Suprapubic skin (tissue), 4 donors: ENCODE measurements at regions not wholly inside any gene's neighbourhood (a gene's known extent, or its start where the extent isn't known, plus 50 kb on each side); places are given as distances from the start of the nearest gene placed in this dataset.

ENCODE experiments used
- EP300 ChIP-seq: sonication (generic); formaldehyde crosslinking; IDR thresholded peaks from one replicate; pipeline ENCODE4 v1.6.1; 2017; ENCODE audit warnings: antibody characterized with exemption
- POLR2A ChIP-seq, 2 donors: fragments of 450-650 bp; IDR thresholded peaks; one replicate each; pipeline ENCODE4 v1.6.1; 2017; ENCODE audit warnings: antibody characterized with exemption in 2 of 2, mild to moderate bottlenecking in 2 of 2, moderate library complexity in 2 of 2
- POLR2AphosphoS5 ChIP-seq, 3 donors: sonication (generic); formaldehyde crosslinking; IDR thresholded peaks; one replicate each; pipeline ENCODE4 v1.6.1; 2017; ENCODE audit warnings: antibody characterized with exemption in 3 of 3
- TF ChIP-seq, protein P1 (sequence below), 2 donors: fragments of 200-600 bp in 1 of 2; fragments of 450-650 bp in 1 of 2; sonication (generic) in 1 of 2; IDR thresholded peaks; one replicate each; pipeline ENCODE4 v1.5.1; 2016 to 2019; ENCODE audit warnings: antibody characterized with exemption in 2 of 2, mild to moderate bottlenecking in 1 of 2, moderate library complexity in 1 of 2

DNA sequence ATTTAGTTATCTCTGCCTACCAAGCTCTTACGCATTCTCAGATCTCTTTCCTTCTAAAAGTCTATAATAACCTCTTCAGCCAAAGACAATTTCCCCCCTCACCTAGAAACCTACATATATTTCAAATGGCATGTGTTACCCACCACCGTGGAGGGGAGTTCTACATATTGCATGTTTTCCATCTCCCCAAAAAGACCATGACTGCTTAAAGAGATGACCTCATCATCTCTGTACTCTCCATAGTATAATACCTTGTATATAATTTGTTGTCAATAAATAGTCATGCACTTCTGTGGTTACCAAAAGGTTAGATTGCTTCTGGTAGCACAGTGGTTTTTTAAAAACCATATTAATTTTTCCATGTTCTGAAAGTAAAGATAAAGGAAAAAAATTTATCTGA, 148.4 kb downstream of the TBX18 start:
- TF ChIP-seq, protein P1, sequence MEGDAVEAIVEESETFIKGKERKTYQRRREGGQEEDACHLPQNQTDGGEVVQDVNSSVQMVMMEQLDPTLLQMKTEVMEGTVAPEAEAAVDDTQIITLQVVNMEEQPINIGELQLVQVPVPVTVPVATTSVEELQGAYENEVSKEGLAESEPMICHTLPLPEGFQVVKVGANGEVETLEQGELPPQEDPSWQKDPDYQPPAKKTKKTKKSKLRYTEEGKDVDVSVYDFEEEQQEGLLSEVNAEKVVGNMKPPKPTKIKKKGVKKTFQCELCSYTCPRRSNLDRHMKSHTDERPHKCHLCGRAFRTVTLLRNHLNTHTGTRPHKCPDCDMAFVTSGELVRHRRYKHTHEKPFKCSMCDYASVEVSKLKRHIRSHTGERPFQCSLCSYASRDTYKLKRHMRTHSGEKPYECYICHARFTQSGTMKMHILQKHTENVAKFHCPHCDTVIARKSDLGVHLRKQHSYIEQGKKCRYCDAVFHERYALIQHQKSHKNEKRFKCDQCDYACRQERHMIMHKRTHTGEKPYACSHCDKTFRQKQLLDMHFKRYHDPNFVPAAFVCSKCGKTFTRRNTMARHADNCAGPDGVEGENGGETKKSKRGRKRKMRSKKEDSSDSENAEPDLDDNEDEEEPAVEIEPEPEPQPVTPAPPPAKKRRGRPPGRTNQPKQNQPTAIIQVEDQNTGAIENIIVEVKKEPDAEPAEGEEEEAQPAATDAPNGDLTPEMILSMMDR (IDR thresholded peaks at IDR 0.05) = no peak
- TF ChIP-seq EP300 (no peak), POLR2AphosphoS5 (IDR thresholded peaks at IDR 0.05) (no peak), POLR2A (IDR thresholded peaks at IDR 0.05) (no peak)
